ENCODE measurements at regions not wholly inside any gene's neighbourhood (a gene's known extent, or its start where the extent isn't known, plus 50 kb on each side); places are given as distances from the start of the nearest gene placed in this dataset.

GRCh38 chr20:10137533-10137932, 81.1 kb upstream of the SNAP25 start:
- H3K9me3 Mint-ChIP-seq = no peaks in the 10 kb centered on the region
- H3K4me3 Mint-ChIP-seq = no peak overlapping the region
- H3K27ac Mint-ChIP-seq = no peak overlapping the region
- no peak for DNase-seq (ENCODE audit: low spot score in 2 of 2, unreplicated experiment in 2 of 2)
- no peaks in the 10 kb centered on the region for H3K4me1 Mint-ChIP-seq
- H3K36me3 Mint-ChIP-seq = no peaks in the 10 kb centered on the region
- TF ChIP-seq, protein P1, sequence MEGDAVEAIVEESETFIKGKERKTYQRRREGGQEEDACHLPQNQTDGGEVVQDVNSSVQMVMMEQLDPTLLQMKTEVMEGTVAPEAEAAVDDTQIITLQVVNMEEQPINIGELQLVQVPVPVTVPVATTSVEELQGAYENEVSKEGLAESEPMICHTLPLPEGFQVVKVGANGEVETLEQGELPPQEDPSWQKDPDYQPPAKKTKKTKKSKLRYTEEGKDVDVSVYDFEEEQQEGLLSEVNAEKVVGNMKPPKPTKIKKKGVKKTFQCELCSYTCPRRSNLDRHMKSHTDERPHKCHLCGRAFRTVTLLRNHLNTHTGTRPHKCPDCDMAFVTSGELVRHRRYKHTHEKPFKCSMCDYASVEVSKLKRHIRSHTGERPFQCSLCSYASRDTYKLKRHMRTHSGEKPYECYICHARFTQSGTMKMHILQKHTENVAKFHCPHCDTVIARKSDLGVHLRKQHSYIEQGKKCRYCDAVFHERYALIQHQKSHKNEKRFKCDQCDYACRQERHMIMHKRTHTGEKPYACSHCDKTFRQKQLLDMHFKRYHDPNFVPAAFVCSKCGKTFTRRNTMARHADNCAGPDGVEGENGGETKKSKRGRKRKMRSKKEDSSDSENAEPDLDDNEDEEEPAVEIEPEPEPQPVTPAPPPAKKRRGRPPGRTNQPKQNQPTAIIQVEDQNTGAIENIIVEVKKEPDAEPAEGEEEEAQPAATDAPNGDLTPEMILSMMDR (IDR thresholded peaks at IDR 0.05; ENCODE audit: unreplicated experiment) = no peak
- peaks cover 9% of the 10 kb centered on the region for H3K27me3 Mint-ChIP-seq (ENCODE audit: low read depth)

GRCh38 chr20:10157549-10157948, 61.1 kb upstream of the SNAP25 start:
- Mint-ChIP-seq H3K36me3 (no peaks in the 10 kb centered on the region), H3K4me3 (no peak overlapping the region), H3K27me3 (ENCODE audit: low read depth) (peaks cover 59% of the 10 kb centered on the region), H3K9me3 (peaks cover 3% of the 10 kb centered on the region), H3K27ac (no peak overlapping the region), H3K4me1 (no peaks in the 10 kb centered on the region)
- TF ChIP-seq, protein P1 (IDR thresholded peaks at IDR 0.05; ENCODE audit: unreplicated experiment) = no peak
- no peak for DNase-seq (ENCODE audit: low spot score in 2 of 2, unreplicated experiment in 2 of 2)

DNA sequence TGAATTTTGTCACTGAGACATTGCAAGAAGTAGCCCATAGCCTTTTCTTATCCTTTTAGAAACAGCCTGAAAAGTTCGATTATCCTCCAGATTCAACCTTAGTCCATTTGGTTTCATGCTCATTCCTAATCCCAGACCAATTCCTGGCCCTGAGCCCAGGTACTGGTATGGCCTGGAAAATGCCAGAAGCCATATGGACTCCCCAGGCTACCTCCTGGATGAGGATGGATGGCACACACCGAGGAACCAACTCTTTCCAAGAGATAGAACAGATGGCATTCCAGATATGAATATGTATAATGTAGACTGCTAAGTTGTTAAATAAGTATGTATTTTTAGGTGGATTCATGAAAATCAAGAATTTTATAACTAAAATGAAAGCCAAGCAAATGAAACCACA, 51.6 kb upstream of the SNAP25 start:
- no peaks in the 10 kb centered on the region for H3K36me3 Mint-ChIP-seq
- TF ChIP-seq, protein P1 (IDR thresholded peaks at IDR 0.05; ENCODE audit: unreplicated experiment) = no peak
- no peak overlapping the region for H3K4me3 Mint-ChIP-seq
- peaks cover 10% of the 10 kb centered on the region for H3K9me3 Mint-ChIP-seq
- H3K27me3 Mint-ChIP-seq (ENCODE audit: low read depth) = peaks cover 61% of the 10 kb centered on the region
- H3K4me1 Mint-ChIP-seq = peaks cover 3% of the 10 kb centered on the region
- DNase-seq (ENCODE audit: low spot score in 2 of 2, unreplicated experiment in 2 of 2) = no peak
- no peak overlapping the region for H3K27ac Mint-ChIP-seq

- TF ChIP-seq, protein P1 (IDR thresholded peaks at IDR 0.05; ENCODE audit: unreplicated experiment) = no peak
- peaks cover 10% of the 10 kb centered on the region for H3K9me3 Mint-ChIP-seq
- no peak for DNase-seq (ENCODE audit: low spot score in 2 of 2, unreplicated experiment in 2 of 2)
- H3K36me3 Mint-ChIP-seq = no peaks in the 10 kb centered on the region
- no peak overlapping the region for H3K27ac Mint-ChIP-seq
- peaks cover 60% of the 10 kb centered on the region for H3K27me3 Mint-ChIP-seq (ENCODE audit: low read depth)
- H3K4me1 Mint-ChIP-seq = peaks cover 6% of the 10 kb centered on the region
- H3K4me3 Mint-ChIP-seq = no peak overlapping the region
These were observed 51.0 kb upstream of the SNAP25 start for GRCh38 chr20:10167594-10167993.

Data from mesothelial cell of epicardium (in vitro differentiated cells).